HG03097 (cell line): ENCODE measurements at regions not wholly inside any gene's neighbourhood (a gene's known extent, or its start where the extent isn't known, plus 50 kb on each side); places are given as distances from the start of the nearest gene placed in this dataset.
"Not testable (repeated sequence)": the region's sequence is repeated elsewhere in the genome, so short reads cannot be mapped to it uniquely, and the experiment has no call there.

Experiments
- ATAC-seq: cut with Tn5 transposase; IDR thresholded peaks from one replicate; pipeline ENCODE4 v1.9.1; 2021; ENCODE audit not compliant: unreplicated experiment, low FRiP score

- ATAC-seq, result no peak
Measured at GRCh38 chr1:81310250-81310649, 490.5 kb upstream of the ADGRL2 start.

GRCh38 chr1:81308191-81308590 is 492.5 kb upstream of the ADGRL2 start:
- ATAC-seq, result no peak

DNA sequence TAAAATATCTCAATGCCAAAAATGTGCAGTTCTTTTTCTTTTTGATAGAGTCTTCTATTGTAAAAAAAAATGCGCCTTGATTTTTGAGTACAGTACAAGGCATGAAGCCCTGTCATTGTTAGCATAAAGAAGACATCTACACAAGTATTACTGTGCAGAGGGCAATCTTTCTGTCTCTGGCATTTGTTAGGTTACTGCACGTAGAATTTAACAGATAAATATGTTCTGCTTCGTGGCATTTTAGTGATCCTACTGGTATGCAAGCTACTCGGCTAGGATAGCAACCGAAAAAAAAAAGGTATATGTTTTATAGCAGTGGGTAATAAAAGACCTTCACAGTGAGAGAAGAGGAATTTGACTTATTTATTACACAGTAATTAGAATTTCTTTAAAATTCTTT is 492.9 kb upstream of the ADGRL2 start:
- ATAC-seq, result no peak

DNA sequence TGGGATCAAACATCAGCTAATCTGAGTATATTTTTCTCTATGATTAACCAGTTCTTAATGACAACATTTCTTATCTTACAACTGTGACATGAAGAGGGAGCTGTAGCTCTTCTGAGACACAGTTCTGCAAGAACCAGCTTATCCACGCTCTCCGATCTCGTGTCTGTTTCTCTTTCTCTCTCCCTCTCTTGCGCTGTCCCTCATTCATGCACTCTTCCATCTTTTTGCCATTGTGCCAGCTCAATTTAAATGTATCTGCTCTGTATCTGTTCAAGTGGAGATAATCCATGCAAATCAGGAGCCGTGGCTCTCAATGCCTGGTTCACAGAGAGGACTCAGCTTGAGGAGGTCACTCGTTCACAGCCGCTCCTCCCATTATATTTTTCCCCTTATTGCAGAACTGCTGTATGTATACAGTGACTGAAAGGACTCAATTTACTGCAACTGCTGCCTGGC is 494.7 kb upstream of the ADGRL2 start:
- ATAC-seq, result no peak

GRCh38 chr1:81304187-81304586 is 496.5 kb upstream of the ADGRL2 start:
- ATAC-seq, result no peak

- ATAC-seq, result no peak
Measured at GRCh38 chr1:81299892-81300291, 500.8 kb upstream of the ADGRL2 start.

DNA sequence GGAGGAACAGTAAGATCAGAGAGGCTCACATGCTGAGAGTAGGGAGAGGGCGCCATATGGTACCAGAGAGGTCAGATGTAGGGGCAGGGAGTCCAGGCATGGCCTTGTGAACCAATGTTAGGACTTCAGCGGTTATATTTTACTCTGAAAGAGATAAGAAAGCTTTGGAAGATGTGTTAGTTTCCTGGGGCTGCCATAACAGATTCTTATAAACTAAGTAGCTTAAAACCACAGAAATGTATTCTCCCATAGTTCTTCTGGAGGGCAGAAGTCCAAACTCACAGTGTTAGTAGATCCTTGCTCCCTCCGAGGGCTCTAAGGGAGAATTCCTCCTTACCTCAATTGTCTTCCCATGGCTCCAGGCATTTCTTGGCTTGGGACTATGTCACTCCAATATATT is 502.5 kb upstream of the ADGRL2 start:
- ATAC-seq, result no peak

GRCh38 chr1:81296601-81297000 is 504.1 kb upstream of the ADGRL2 start:
- no peak for ATAC-seq

DNA sequence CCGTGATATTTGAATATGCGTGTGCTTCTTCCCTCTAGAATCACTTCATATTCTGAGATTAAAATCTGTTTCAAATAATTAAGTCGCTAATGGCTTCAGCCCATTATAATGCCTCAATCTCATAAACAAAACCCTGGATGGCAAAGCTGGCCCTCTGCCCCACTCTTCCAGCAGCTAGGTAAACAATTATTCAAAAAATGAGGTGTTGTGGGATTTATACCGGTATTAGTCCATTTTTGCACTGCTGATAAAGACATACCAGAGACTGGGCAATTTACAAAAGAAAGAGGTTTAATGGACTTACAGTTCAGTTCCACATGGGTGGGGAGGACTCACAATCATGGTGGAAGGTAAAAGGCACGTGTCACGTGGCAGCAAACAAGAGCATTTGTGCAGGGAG is 510.4 kb upstream of the ADGRL2 start:
- ATAC-seq, result no peak

- no peak for ATAC-seq
Measured at GRCh38 chr1:81288689-81289088, 512.0 kb upstream of the ADGRL2 start.

- ATAC-seq, result no peak
Measured at GRCh38 chr1:81287411-81288080, 513.2 kb upstream of the ADGRL2 start.

DNA sequence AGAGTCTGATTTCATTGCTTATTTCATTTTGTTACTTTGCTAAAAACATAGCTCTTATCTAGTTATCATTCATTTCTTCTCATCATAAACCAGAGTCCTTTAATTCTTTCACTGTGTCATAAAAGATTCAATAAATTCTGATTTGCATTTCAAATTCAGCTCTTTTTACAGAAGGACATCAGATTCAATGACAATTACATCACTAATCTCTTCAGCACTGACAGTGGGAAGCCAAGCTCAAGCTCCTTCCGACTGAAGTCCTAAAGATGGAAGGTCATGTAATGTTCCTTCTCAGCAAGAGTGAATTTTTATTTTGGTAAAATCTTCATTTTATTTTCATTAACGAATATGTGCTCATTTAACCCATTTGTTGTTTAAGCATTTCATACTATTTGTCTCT is 530.7 kb upstream of the ADGRL2 start:
- ATAC-seq, result no peak

DNA sequence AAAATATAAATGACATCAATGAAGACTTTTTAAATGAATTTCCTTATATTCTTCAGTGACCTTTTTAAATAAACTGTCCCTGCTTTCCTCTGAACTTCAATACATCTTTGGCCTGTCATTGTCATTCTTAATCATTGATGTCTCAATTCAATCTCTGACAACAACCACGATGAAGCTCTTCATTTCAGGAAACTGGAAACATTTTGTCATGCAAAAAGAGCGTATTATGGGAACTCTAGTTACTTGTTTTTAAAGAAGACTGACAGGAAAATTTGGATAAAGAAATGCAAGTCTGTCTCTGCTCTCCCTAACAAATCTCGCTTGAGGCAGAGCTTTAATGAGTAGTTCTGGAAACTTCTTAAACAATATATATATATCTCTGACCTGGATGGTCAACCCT is 535.8 kb upstream of the ADGRL2 start:
- ATAC-seq, result no peak

- ATAC-seq, result no peak
Measured at GRCh38 chr1:81259625-81260411, 540.9 kb upstream of the ADGRL2 start.

GRCh38 chr1:81254560-81254959 is 546.2 kb upstream of the ADGRL2 start:
- ATAC-seq, result no peak

DNA sequence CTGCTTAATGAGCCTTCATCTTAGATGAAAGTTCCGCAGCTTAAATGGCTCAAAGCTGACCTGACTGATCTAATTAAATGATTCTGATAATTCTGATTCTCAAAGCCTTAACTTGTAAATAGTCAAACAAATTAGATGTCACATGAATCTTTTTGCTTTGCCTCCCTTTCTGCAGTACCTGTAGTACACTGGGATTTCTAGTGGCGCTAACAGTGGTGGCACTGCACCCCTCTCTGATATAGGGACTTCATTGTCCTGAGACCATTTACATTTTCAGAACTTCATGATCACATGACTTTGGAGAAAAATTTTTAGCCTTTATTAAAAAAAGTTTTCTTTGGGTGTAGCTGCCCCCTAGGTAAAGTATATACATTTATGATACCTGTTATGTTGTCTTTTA is 546.7 kb upstream of the ADGRL2 start:
- no peak for ATAC-seq

DNA sequence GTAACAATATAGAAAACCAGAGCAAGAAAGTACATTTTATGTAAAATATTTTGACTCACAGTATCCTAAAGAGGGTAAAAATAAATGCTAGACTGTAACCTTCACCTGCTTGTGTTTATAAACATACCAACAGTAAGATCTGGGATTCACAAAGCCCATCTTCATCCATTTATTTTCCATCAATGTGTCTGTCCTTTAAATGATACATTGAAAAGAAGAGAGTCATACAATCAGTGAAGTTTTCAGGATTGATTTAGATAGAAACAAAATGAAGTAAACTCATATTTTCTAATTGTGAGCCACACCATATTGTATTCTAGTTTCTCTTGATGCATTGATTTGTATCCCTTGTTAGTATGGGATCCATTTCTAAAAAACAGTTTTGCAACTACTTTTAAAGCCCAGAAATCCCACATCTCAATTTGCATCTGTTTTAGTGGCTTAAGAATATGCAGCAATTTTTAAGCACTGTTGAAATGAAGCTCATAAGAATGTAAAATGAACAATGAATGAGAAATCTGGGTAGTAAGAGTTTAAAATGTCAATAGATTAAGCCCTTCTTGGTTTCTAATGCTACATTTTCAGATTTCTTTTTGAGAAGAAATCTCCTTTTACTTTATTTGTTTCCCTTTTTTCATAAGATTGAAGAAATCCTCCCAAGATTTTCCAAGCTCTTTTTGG is 548.1 kb upstream of the ADGRL2 start:
- no peak for ATAC-seq

- not testable (repeated sequence) for ATAC-seq
Measured at GRCh38 chr1:81250825-81251224, 549.9 kb upstream of the ADGRL2 start.

- not testable (repeated sequence) for ATAC-seq
Measured at GRCh38 chr1:81245084-81245715, 555.5 kb upstream of the ADGRL2 start.

DNA sequence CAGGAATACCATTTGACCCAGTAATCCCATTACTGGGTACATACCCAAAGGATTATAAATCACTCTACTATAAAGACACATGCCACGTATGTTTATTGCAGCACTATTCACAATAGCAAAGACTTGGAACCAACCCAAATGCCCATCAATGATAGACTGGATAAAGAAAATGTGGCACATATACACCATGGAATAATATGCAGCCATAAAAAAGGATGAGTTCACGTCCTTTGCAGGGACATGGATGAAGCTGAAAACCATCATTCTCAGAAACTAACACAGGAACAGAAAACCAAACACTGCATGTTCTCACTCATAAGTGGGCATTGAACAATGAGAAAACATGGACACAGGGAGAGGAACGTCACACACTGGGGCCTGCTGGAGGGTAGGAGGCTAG is 556.1 kb upstream of the ADGRL2 start:
- not testable (repeated sequence) for ATAC-seq

DNA sequence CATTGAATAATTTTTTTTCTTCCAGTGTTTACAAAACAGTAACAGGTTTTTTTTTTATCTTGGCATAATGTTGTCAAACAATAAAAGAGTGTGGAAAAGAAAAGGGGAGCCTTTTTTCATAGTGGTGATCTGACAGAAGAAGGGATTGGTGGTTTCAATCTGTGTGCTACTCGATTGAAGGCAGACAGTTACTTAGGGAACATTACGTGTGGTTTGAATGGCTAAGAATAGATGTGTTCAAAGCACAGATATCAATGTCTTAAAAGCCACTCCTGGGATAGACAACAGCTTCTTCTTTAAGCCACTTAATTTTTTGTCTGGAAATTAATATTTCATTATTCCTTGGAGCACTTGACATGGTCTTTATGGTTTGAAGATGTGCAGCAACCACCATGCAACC is 558.6 kb upstream of the ADGRL2 start:
- no peak for ATAC-seq
